ENCODE measurements at regions not wholly inside any gene's neighbourhood (a gene's known extent, or its start where the extent isn't known, plus 50 kb on each side); places are given as distances from the start of the nearest gene placed in this dataset.
A peak's percentile ranks its signal among the peaks of the same experiment; 100 is the strongest.

DNA sequence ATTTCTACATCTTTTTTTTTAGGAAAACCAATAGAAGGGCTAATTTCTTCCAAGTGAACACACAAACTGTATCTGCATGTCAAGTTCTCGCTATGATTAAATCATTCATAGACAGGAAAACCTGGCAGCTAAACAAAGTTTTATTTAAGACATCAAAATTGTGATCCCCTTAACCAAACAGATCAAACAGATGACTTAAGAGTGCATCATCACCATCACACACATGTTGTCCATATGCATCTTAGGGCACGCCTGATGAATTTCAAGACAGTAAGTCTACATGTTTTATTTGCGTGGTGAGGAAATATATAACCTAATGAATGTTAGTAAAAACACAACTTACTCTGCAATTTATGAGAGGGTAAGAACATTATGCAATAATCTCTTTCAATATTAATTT lies 317.0 kb upstream of the ANXA10 start:
- no peak overlapping the region for H3K4me3 ChIP-seq (ENCODE audit: low read depth, low read length)
- no CpG with 5 or more reads among the region's 3 CpGs for WGBS (ENCODE audit: insufficient coverage)

DNA sequence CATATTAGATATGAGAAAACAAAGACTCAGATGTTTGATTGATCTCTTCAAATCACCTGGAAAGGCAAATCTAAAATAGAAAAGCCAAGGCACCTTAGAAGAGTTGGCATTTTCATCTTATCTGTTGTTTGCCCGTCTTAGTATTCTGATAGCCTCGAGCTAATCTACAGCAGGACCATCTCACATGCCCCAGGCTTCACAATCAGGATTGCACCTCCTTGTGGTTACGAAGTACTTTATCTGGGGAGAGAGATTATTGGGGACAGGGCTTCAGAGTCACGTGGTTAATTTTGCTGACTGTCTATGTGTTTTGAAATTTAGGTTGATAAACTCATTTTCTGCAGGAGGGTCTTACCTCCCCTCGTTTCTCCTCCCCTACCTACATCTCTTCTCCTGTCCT lies 313.1 kb upstream of the ANXA10 start:
- H3K9me3 ChIP-seq (ENCODE audit: control insufficient read depth, insufficient read depth, low read length): no peaks in the 10 kb centered on the region
- WGBS (ENCODE audit: insufficient coverage): no CpG with 5 or more reads among the region's 5 CpGs
- DNase-seq (ENCODE audit: low read depth in 4 of 6, low spot score in 6 of 6): no peak
- H3K4me3 ChIP-seq (ENCODE audit: low read depth, low read length): no peak overlapping the region
- H3K4me1 ChIP-seq (ENCODE audit: control insufficient read depth, insufficient read depth, low read length): no peaks in the 10 kb centered on the region
- H3K36me3 ChIP-seq (ENCODE audit: control insufficient read depth, insufficient read depth, low read length): no peaks in the 10 kb centered on the region
- H3K27ac ChIP-seq (ENCODE audit: low read depth, low read length): no peak overlapping the region
- H3K27me3 ChIP-seq (ENCODE audit: control insufficient read depth, insufficient read depth, low read length): no peaks in the 10 kb centered on the region

More for the DNA sequence above, 317.0 kb upstream of the ANXA10 start:
- H3K9me3 ChIP-seq (ENCODE audit: control insufficient read depth, insufficient read depth, low read length): no peaks in the 10 kb centered on the region
- no peaks in the 10 kb centered on the region for H3K27me3 ChIP-seq (ENCODE audit: control insufficient read depth, insufficient read depth, low read length)
- no peak overlapping the region for H3K27ac ChIP-seq (ENCODE audit: low read depth, low read length)
- no peaks in the 10 kb centered on the region for H3K4me1 ChIP-seq (ENCODE audit: control insufficient read depth, insufficient read depth, low read length)
- H3K36me3 ChIP-seq (ENCODE audit: control insufficient read depth, insufficient read depth, low read length): no peaks in the 10 kb centered on the region
- DNase-seq (ENCODE audit: low read depth in 4 of 6, low spot score in 6 of 6): no peak

- no peaks in the 10 kb centered on the region for H3K27me3 ChIP-seq (ENCODE audit: control insufficient read depth, insufficient read depth, low read length)
- H3K4me3 ChIP-seq (ENCODE audit: low read depth, low read length): no peak overlapping the region
- WGBS (ENCODE audit: insufficient coverage): no CpG with 5 or more reads among the region's 5 CpGs
- H3K36me3 ChIP-seq (ENCODE audit: control insufficient read depth, insufficient read depth, low read length): no peaks in the 10 kb centered on the region
- H3K4me1 ChIP-seq (ENCODE audit: control insufficient read depth, insufficient read depth, low read length): no peaks in the 10 kb centered on the region
- DNase-seq (ENCODE audit: low read depth in 4 of 6, low spot score in 6 of 6): no peak
- no peak overlapping the region for H3K27ac ChIP-seq (ENCODE audit: low read depth, low read length)
- H3K9me3 ChIP-seq (ENCODE audit: control insufficient read depth, insufficient read depth, low read length): no peaks in the 10 kb centered on the region
Measured at GRCh38 chr4:167779864-167780263, 312.5 kb upstream of the ANXA10 start.

DNA sequence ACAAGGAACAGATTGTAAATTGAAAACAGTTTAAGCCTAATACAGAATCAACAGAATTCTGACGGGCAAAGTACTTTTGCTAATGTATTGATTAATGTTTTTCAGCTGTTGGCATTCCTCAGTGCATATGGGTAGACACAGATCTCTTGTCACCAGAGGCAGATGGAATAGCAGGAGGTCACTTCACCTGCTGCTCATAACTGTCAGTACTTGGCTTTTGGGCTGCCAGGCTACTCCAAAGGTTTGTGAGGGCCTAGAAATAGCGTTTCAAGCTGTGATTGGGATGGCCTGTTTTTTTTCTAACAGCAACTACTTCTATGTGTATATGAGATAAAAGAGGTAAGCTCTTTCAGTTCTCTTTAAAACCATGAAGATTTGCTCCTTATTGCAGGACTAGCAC lies 307.5 kb upstream of the ANXA10 start:
- no CpG with 5 or more reads among the region's 2 CpGs for WGBS (ENCODE audit: insufficient coverage)
- H3K4me1 ChIP-seq (ENCODE audit: control insufficient read depth, insufficient read depth, low read length): no peaks in the 10 kb centered on the region
- H3K9me3 ChIP-seq (ENCODE audit: control insufficient read depth, insufficient read depth, low read length): no peaks in the 10 kb centered on the region
- peak in 2 of 6 donors; percentile 4 to 25 for DNase-seq (ENCODE audit: low read depth in 4 of 6, low spot score in 6 of 6)
- H3K27me3 ChIP-seq (ENCODE audit: control insufficient read depth, insufficient read depth, low read length): no peaks in the 10 kb centered on the region
- H3K27ac ChIP-seq (ENCODE audit: low read depth, low read length): no peak overlapping the region
- H3K4me3 ChIP-seq (ENCODE audit: low read depth, low read length): no peak overlapping the region
- no peaks in the 10 kb centered on the region for H3K36me3 ChIP-seq (ENCODE audit: control insufficient read depth, insufficient read depth, low read length)

DNA sequence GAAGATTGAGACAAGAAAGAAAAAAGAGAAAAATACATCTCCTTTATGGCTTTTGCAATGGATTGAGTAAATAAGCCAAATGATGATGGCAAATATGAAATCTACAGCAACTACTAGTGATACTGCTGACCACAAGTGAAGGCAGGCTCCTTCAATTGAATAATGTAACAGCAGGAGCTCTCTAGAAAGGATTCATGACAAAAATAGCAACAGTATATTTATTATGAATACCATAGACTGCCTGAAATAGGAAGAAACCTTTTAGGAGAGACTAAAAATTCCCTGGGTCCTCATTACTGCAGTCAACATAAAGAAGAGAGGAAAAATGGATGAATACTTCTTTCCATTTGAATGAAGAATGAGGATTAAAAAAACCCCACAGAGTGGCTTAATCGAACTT lies 306.8 kb upstream of the ANXA10 start:
- no peaks in the 10 kb centered on the region for H3K9me3 ChIP-seq (ENCODE audit: control insufficient read depth, insufficient read depth, low read length)
- no CpG with 5 or more reads among the region's 1 CpG for WGBS (ENCODE audit: insufficient coverage)
- H3K36me3 ChIP-seq (ENCODE audit: control insufficient read depth, insufficient read depth, low read length): no peaks in the 10 kb centered on the region
- H3K27ac ChIP-seq (ENCODE audit: low read depth, low read length): no peak overlapping the region
- no peaks in the 10 kb centered on the region for H3K4me1 ChIP-seq (ENCODE audit: control insufficient read depth, insufficient read depth, low read length)
- peak in 2 of 6 donors; percentile 1 to 53 for DNase-seq (ENCODE audit: low read depth in 4 of 6, low spot score in 6 of 6)
- no peak overlapping the region for H3K4me3 ChIP-seq (ENCODE audit: low read depth, low read length)
- no peaks in the 10 kb centered on the region for H3K27me3 ChIP-seq (ENCODE audit: control insufficient read depth, insufficient read depth, low read length)

DNA sequence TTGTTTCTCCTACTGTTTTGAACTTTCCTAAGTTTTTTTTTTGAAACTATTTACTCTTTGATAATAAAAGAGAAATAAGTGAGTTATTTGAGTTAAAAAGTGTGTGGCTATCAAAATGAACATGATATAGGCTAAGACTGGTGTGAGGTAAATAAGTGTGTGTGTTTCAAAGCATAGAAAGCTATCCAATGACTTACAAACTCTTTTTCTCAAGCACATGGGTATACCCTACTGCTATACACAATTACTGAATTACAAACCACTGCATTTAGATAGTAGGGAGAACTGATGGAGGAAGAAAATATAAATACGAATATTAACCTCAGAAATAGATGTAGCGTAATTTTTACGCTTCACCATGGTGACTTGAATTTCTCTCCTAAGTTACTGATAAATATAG lies 305.8 kb upstream of the ANXA10 start:
- H3K27me3 ChIP-seq (ENCODE audit: control insufficient read depth, insufficient read depth, low read length): no peaks in the 10 kb centered on the region
- peak in 1 of 6 donors; percentile 4 for DNase-seq (ENCODE audit: low read depth in 4 of 6, low spot score in 6 of 6)
- H3K27ac ChIP-seq (ENCODE audit: low read depth, low read length): no peak overlapping the region
- H3K9me3 ChIP-seq (ENCODE audit: control insufficient read depth, insufficient read depth, low read length): no peaks in the 10 kb centered on the region
- H3K36me3 ChIP-seq (ENCODE audit: control insufficient read depth, insufficient read depth, low read length): no peaks in the 10 kb centered on the region
- no peaks in the 10 kb centered on the region for H3K4me1 ChIP-seq (ENCODE audit: control insufficient read depth, insufficient read depth, low read length)
- H3K4me3 ChIP-seq (ENCODE audit: low read depth, low read length): no peak overlapping the region
- no CpG with 5 or more reads among the region's 3 CpGs for WGBS (ENCODE audit: insufficient coverage)

DNA sequence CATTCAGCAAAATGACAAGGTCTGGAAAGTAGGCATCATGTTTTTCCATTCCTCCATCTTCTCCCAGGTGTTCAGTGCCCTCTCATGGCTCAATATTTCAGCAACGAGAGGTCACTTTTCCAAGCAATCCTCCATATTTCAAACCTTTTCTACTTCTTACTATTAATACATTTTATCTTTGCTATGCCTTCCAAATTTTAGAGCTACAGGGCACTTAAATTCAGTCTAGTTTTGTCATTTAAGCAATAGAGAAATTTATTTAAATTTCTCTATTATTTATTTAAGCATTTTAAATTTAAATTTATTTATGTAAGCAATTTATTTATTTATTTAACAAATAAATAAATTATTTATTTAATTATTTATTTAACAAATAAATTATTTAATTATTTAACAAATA lies 305.1 kb upstream of the ANXA10 start:
- Histone ChIP-seq H3K27ac (ENCODE audit: low read depth, low read length) (no peak overlapping the region), H3K4me1 (ENCODE audit: control insufficient read depth, insufficient read depth, low read length) (no peaks in the 10 kb centered on the region), H3K4me3 (ENCODE audit: low read depth, low read length) (no peak overlapping the region), H3K9me3 (ENCODE audit: control insufficient read depth, insufficient read depth, low read length) (no peaks in the 10 kb centered on the region), H3K27me3 (ENCODE audit: control insufficient read depth, insufficient read depth, low read length) (no peaks in the 10 kb centered on the region), H3K36me3 (ENCODE audit: control insufficient read depth, insufficient read depth, low read length) (no peaks in the 10 kb centered on the region)
- peak in 1 of 6 donors; percentile 30 for DNase-seq (ENCODE audit: low read depth in 4 of 6, low spot score in 6 of 6)
- 100% methylated on average over 1 of the region's 1 CpG for WGBS (ENCODE audit: insufficient coverage)

GRCh38 chr4:167802463-167803212 lies 289.7 kb upstream of the ANXA10 start:
- no peaks in the 10 kb centered on the region for H3K4me1 ChIP-seq (ENCODE audit: control insufficient read depth, insufficient read depth, low read length)
- H3K4me3 ChIP-seq (ENCODE audit: low read depth, low read length): no peak overlapping the region
- no peaks in the 10 kb centered on the region for H3K36me3 ChIP-seq (ENCODE audit: control insufficient read depth, insufficient read depth, low read length)
- no CpG with 5 or more reads among the region's 3 CpGs for WGBS (ENCODE audit: insufficient coverage)
- H3K27ac ChIP-seq (ENCODE audit: low read depth, low read length): no peak overlapping the region
- no peaks in the 10 kb centered on the region for H3K27me3 ChIP-seq (ENCODE audit: control insufficient read depth, insufficient read depth, low read length)
- no peaks in the 10 kb centered on the region for H3K9me3 ChIP-seq (ENCODE audit: control insufficient read depth, insufficient read depth, low read length)
- no peak for DNase-seq (ENCODE audit: low read depth in 4 of 6, low spot score in 6 of 6)

DNA sequence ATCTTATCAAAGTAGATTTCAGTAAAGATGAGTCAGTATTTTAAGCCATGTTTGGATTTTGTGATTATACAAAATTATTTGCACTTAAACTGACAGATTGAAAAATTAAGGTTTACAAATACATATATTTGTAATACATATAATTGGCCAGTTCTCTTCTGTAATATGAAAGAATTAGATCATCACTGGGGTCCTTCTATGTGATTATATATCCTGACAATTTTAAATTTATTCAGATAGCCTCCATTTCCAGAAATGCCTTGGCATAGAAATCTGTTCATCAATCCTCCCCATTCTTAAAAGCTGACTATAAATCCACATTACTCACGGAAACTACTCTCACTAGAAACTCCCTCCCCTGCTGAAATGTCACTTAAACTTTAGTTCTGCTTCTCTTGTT lies 280.4 kb upstream of the ANXA10 start:
- H3K9me3 ChIP-seq (ENCODE audit: control insufficient read depth, insufficient read depth, low read length): peaks cover 3% of the 10 kb centered on the region
- no peaks in the 10 kb centered on the region for H3K36me3 ChIP-seq (ENCODE audit: control insufficient read depth, insufficient read depth, low read length)
- no peaks in the 10 kb centered on the region for H3K4me1 ChIP-seq (ENCODE audit: control insufficient read depth, insufficient read depth, low read length)
- no peak overlapping the region for H3K27ac ChIP-seq (ENCODE audit: low read depth, low read length)
- H3K4me3 ChIP-seq (ENCODE audit: low read depth, low read length): no peak overlapping the region
- no peaks in the 10 kb centered on the region for H3K27me3 ChIP-seq (ENCODE audit: control insufficient read depth, insufficient read depth, low read length)
- DNase-seq (ENCODE audit: low read depth in 4 of 6, low spot score in 6 of 6): no peak
- WGBS (ENCODE audit: insufficient coverage): no CpG with 5 or more reads among the region's 1 CpG

- Histone ChIP-seq H3K4me1 (ENCODE audit: control insufficient read depth, insufficient read depth, low read length) (no peaks in the 10 kb centered on the region), H3K36me3 (ENCODE audit: control insufficient read depth, insufficient read depth, low read length) (no peaks in the 10 kb centered on the region), H3K27me3 (ENCODE audit: control insufficient read depth, insufficient read depth, low read length) (no peaks in the 10 kb centered on the region), H3K9me3 (ENCODE audit: control insufficient read depth, insufficient read depth, low read length) (no peaks in the 10 kb centered on the region), H3K4me3 (ENCODE audit: low read depth, low read length) (no peak overlapping the region), H3K27ac (ENCODE audit: low read depth, low read length) (no peak overlapping the region)
- DNase-seq (ENCODE audit: low read depth in 4 of 6, low spot score in 6 of 6): no peak
- WGBS (ENCODE audit: insufficient coverage): no CpG with 5 or more reads among the region's 2 CpGs
Measured at GRCh38 chr4:167826281-167826680, 266.1 kb upstream of the ANXA10 start.

All from spinal cord (tissue), 9 donors.